K562 (cell line): ENCODE measurements at regions not wholly inside any gene's neighbourhood (a gene's known extent, or its start where the extent isn't known, plus 50 kb on each side); places are given as distances from the start of the nearest gene placed in this dataset.

Experiments
- ATAC-seq: fragments of 200-7000 bp; cut with Tn5 transposase; 3 replicates; pipeline ENCODE4 v1.9.1; 2020; ENCODE audit warnings: moderate library complexity
- BruUV-seq: library from RNA; stranded (reverse); fragments of 400-500 nt; replicated peaks from 2 replicates; lab custom pipeline; 2021; lab: Mats Ljungman, UMichigan
- CTCF ChIA-PET: fragments of 300-600 bp; formaldehyde crosslinking; extraction: SDS; loops from one replicate; lab custom pipeline; 2021; ENCODE audit warnings: low intra/inter-chr PET ratio; lab: Yijun Ruan, JAX
- POLR2A ChIA-PET: fragments of 300-600, 350-650 bp; sonication (Branson Sonifier 250); formaldehyde crosslinking; extraction: SDS; loops from one replicate; lab custom pipeline; 2021; ENCODE audit warnings: antibody characterized with exemption, inconsistent platforms; lab: Yijun Ruan, JAX
- DNase-seq, 4 experiments: peaks; one replicate each; pipeline versions ENCODE4 v3.0.0 to v3.0.0-alpha.2; 2011 to 2018; ENCODE audit warnings: low spot score in 3 of 4, mixed read lengths in 3 of 4; ENCODE audit errors: extremely low read depth in 1 of 4
- FAIRE-seq: peaks from 2 replicates; lab custom pipeline; 2011; peaks lifted over from hg19 to GRCh38; lab: Jason Lieb, UNC
- H2AFZ ChIP-seq: 2 replicates; pipeline ENCODE4 v1.6.0; 2011; ENCODE audit warnings: low read depth, low read length, control low read depth, inconsistent platforms
- H3K27ac ChIP-seq: fragments of 200-600 bp; 3 replicates; pipeline ENCODE4 v1.8.0; 2011; ENCODE audit warnings: low read depth, mild to moderate bottlenecking, control low read depth, inconsistent platforms, low read length, moderate library complexity, mixed read lengths; ENCODE audit errors: extremely low read depth
- H3K27me3 ChIP-seq, 2 experiments: fragments of 300-600 bp in 1 of 2; 2 replicates in 1 of 2; 3 replicates in 1 of 2; pipeline versions ENCODE4 v1.6.0 to v1.8.0; 2011; ENCODE audit warnings: inconsistent platforms in 2 of 2, low read length in 2 of 2, mild to moderate bottlenecking in 1 of 2, mixed read lengths in 1 of 2, moderate library complexity in 1 of 2; ENCODE audit not compliant: control insufficient read depth in 2 of 2, insufficient read depth in 2 of 2
- H3K36me3 ChIP-seq: fragments of 300-600 bp; 3 replicates; pipeline ENCODE4 v1.8.0; 2011; ENCODE audit warnings: mild to moderate bottlenecking, low read length, inconsistent platforms; ENCODE audit not compliant: control insufficient read depth, insufficient read depth
- H3K4me1 ChIP-seq, 2 experiments: fragments of 200-600 bp in 1 of 2; replicated peaks in 1 of 2; 2 replicates in 1 of 2; 3 replicates in 1 of 2; pipeline versions ENCODE4 v1.5.1 to v1.8.0; 2011; ENCODE audit warnings: inconsistent platforms in 2 of 2, low read length in 2 of 2, mild to moderate bottlenecking in 1 of 2, mixed read lengths in 1 of 2, moderate library complexity in 1 of 2; ENCODE audit not compliant: control insufficient read depth in 2 of 2, insufficient read depth in 2 of 2
- H3K4me2 ChIP-seq: 2 replicates; pipeline ENCODE4 v1.6.1; 2011; ENCODE audit warnings: low read length, control low read depth, inconsistent platforms, mixed read lengths; ENCODE audit not compliant: insufficient read depth
- H3K4me3 ChIP-seq: fragments of 200-600 bp; sonication (generic), shearing (Covaris generic); 2 replicates; pipeline ENCODE4 v1.5.1; 2016; ENCODE audit warnings: control low read depth, inconsistent platforms
- H3K79me2 ChIP-seq: fragments of 200-600 bp; 3 replicates; pipeline ENCODE4 v1.8.0; 2011; ENCODE audit warnings: low read length, inconsistent platforms; ENCODE audit not compliant: control insufficient read depth, insufficient read depth
- H3K9ac ChIP-seq, 2 experiments: 2 replicates each; pipeline versions ENCODE4 v1.6.0 to v1.6.1; 2011; ENCODE audit warnings: low read depth in 2 of 2, low read length in 2 of 2, control low read depth in 1 of 2, inconsistent platforms in 1 of 2, mild to moderate bottlenecking in 1 of 2, mixed read lengths in 1 of 2; ENCODE audit not compliant: insufficient read depth in 1 of 2
- H3K9me1 ChIP-seq: one replicate; pipeline ENCODE4 v1.6.0; 2011; ENCODE audit warnings: inconsistent platforms, mild to moderate bottlenecking, low read length, moderate library complexity; ENCODE audit not compliant: control insufficient read depth, insufficient read depth
- H3K9me3 ChIP-seq: replicated peaks from 2 replicates; pipeline ENCODE4 v1.5.1; 2011; ENCODE audit warnings: low read depth, low read length, inconsistent platforms; ENCODE audit not compliant: control insufficient read depth, insufficient read depth
- H4K20me1 ChIP-seq: replicated peaks from 2 replicates; pipeline ENCODE4 v1.6.1; 2011; ENCODE audit warnings: low read length, inconsistent platforms, mixed read lengths; ENCODE audit not compliant: control insufficient read depth, insufficient read depth
- CREB3L1 ChIP-seq: fragments of 450-650 bp; IDR thresholded peaks from 2 replicates; pipeline ENCODE4 v1.6.1; 2014; ENCODE audit warnings: low read depth, mild to moderate bottlenecking, moderate library complexity, borderline replicate concordance
- CXXC5 ChIP-seq: fragments of 250-450 bp; sonication (Bioruptor Pico); IDR thresholded peaks from 2 replicates; pipeline ENCODE4 v1.8.0; 2022; ENCODE audit warnings: inconsistent platforms, mild to moderate bottlenecking, moderate library complexity
- EGR1 ChIP-seq: fragments of 450-650 bp; conservative IDR thresholded peaks from 2 replicates; pipeline ENCODE4 v1.6.1; 2017; ENCODE audit warnings: mild to moderate bottlenecking
- MTA1 ChIP-seq: fragments of 450-650 bp; IDR thresholded peaks from 2 replicates; pipeline ENCODE4 v1.6.1; 2017; ENCODE audit warnings: borderline replicate concordance
- ZNF449 ChIP-seq: fragments of 250-450 bp; sonication (Bioruptor Pico); IDR thresholded peaks from 2 replicates; pipeline ENCODE4 v1.8.0; 2022; ENCODE audit warnings: moderate library complexity, mild to moderate bottlenecking, inconsistent platforms
- ZSCAN29 ChIP-seq: fragments of 450-650 bp; IDR thresholded peaks from 2 replicates; pipeline ENCODE4 v1.6.1; 2017
- WGBS: fragments of 100-300 bp; shearing (Covaris generic); methylation state at CpG from one replicate; pipeline ENCODE4 v1.1.6; 2016; ENCODE audit warnings: low coverage, mixed read lengths; ENCODE audit not compliant: insufficient coverage; ENCODE audit errors: missing lambda C conversion rate; 5-methylcytosine and 5-hydroxymethylcytosine counted together
- in situ Hi-C: fragments of 300-500 bp; cut with MboI; formaldehyde crosslinking; loops from 4 replicates; pipeline ENCODE4 v1.15.0; 2018; ENCODE audit warnings: inconsistent platforms, mixed read lengths
- intact Hi-C: fragments of 100-400 bp; cut with micrococcal nuclease; formaldehyde crosslinking; loops from 2 replicates; pipeline ENCODE4 v1.14.2; 2022
- TF ChIP-seq, protein P1 (sequence below): fragments of 250-450 bp; sonication (Bioruptor Pico); IDR thresholded peaks from 2 replicates; pipeline ENCODE4 v1.4.0; 2020; ENCODE audit warnings: borderline replicate concordance
- TF ChIP-seq, protein P2 (sequence below), 2 experiments: fragments of 450-650 bp in 1 of 2; sonication (generic) in 1 of 2; formaldehyde crosslinking in 1 of 2; IDR thresholded peaks in 1 of 2; conservative IDR thresholded peaks in 1 of 2; 2 replicates each; pipeline versions ENCODE4 v1.6.1 to v1.8.1; 2016 to 2023; ENCODE audit warnings: mild to moderate bottlenecking in 2 of 2, moderate library complexity in 2 of 2, inconsistent platforms in 1 of 2, missing genetic modification reagents in 1 of 2
- TF ChIP-seq, protein P3 (sequence below): sonication (generic); formaldehyde crosslinking; IDR thresholded peaks from 2 replicates; pipeline ENCODE4 v1.8.1; 2023; ENCODE audit warnings: mild to moderate bottlenecking, missing genetic modification reagents, moderate library complexity
- TF ChIP-seq, protein P4 (sequence below): sonication (generic); formaldehyde crosslinking; IDR thresholded peaks from 2 replicates; pipeline ENCODE4 v1.8.0; 2022; ENCODE audit warnings: missing genetic modification reagents, mild to moderate bottlenecking, moderate library complexity, borderline replicate concordance
- TF ChIP-seq, protein P5 (sequence below): fragments of 250-450 bp; sonication (Bioruptor Pico); IDR thresholded peaks from 2 replicates; pipeline ENCODE4 v1.6.1; 2021; ENCODE audit warnings: mild to moderate bottlenecking

DNA sequence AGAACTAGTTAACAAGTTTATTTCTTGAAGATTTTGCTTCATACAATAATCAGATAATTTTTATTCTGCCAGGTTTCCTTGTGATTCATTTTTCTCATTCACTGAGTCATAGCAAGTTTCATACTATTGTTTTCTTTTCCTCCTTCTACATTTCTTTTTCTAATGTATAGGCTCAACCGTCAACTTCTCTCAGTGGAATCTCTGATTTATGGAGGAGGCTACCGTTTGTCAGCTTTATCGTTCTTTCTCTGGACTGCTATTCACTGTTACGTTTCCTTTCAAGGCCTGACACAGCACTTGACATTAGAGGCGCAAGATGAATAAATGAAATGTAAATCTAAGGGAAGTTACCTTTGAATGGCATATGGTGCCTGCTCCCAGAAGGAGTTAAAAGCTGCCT, 284.3 kb upstream of the NR5A2 start:
- no peaks in the 10 kb centered on the region for H3K9me3 ChIP-seq
- no peak overlapping the region for H3K9ac ChIP-seq
- POLR2A ChIA-PET = no interaction called here
- TF ChIP-seq, protein P1, sequence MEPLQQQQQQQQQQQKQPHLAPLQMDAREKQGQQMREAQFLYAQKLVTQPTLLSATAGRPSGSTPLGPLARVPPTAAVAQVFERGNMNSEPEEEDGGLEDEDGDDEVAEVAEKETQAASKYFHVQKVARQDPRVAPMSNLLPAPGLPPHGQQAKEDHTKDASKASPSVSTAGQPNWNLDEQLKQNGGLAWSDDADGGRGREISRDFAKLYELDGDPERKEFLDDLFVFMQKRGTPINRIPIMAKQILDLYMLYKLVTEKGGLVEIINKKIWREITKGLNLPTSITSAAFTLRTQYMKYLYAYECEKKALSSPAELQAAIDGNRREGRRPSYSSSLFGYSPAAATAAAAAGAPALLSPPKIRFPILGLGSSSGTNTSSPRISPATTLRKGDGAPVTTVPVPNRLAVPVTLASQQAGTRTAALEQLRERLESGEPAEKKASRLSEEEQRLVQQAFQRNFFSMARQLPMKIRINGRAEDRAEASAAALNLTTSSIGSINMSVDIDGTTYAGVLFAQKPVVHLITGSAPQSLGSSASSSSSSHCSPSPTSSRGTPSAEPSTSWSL (CRISPR knock-in tag) = no peak
- TF ChIP-seq, protein P2, sequence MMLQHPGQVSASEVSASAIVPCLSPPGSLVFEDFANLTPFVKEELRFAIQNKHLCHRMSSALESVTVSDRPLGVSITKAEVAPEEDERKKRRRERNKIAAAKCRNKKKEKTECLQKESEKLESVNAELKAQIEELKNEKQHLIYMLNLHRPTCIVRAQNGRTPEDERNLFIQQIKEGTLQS (IDR thresholded peaks at IDR 0.05) = no peak
- TF ChIP-seq, protein P2 (CRISPR knock-in tag; conservative IDR thresholded peaks at IDR 0.05) = no peak
- TF ChIP-seq, protein P3, sequence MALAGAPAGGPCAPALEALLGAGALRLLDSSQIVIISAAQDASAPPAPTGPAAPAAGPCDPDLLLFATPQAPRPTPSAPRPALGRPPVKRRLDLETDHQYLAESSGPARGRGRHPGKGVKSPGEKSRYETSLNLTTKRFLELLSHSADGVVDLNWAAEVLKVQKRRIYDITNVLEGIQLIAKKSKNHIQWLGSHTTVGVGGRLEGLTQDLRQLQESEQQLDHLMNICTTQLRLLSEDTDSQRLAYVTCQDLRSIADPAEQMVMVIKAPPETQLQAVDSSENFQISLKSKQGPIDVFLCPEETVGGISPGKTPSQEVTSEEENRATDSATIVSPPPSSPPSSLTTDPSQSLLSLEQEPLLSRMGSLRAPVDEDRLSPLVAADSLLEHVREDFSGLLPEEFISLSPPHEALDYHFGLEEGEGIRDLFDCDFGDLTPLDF (CRISPR knock-in tag) = no peak
- TF ChIP-seq, protein P4, sequence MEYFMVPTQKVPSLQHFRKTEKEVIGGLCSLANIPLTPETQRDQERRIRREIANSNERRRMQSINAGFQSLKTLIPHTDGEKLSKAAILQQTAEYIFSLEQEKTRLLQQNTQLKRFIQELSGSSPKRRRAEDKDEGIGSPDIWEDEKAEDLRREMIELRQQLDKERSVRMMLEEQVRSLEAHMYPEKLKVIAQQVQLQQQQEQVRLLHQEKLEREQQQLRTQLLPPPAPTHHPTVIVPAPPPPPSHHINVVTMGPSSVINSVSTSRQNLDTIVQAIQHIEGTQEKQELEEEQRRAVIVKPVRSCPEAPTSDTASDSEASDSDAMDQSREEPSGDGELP (CRISPR knock-in tag) = no peak
- TF ChIP-seq, protein P5, sequence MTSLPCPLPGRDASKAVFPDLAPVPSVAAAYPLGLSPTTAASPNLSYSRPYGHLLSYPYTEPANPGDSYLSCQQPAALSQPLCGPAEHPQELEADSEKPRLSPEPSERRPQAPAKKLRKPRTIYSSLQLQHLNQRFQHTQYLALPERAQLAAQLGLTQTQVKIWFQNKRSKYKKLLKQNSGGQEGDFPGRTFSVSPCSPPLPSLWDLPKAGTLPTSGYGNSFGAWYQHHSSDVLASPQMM (CRISPR knock-in tag) = no peak
- TF ChIP-seq MTA1 (no peak), ZSCAN29 (no peak), ZNF449 (no peak), EGR1 (no peak), CXXC5 (no peak), CREB3L1 (no peak)
- DNase-seq = no peak
- H2AFZ ChIP-seq = no peak overlapping the region
- no peaks in the 10 kb centered on the region for H3K36me3 ChIP-seq
- no peak for ATAC-seq
- H3K27me3 ChIP-seq = no peaks in the 10 kb centered on the region
- H3K4me2 ChIP-seq = no peak overlapping the region
- no peaks in the 10 kb centered on the region for H3K4me1 ChIP-seq
- in situ Hi-C loops (no loop called here), intact Hi-C loops (no loop called here)
- no TSS peak for BruUV-seq
- H3K79me2 ChIP-seq = no peaks in the 10 kb centered on the region
- H3K4me3 ChIP-seq = no peak overlapping the region
- H4K20me1 ChIP-seq = no peaks in the 10 kb centered on the region
- CTCF ChIA-PET = no interaction called here
- no peak overlapping the region for H3K27ac ChIP-seq
- no peaks in the 10 kb centered on the region for H3K9me1 ChIP-seq
- under 1% methylated on average over 5 of the region's 5 CpGs for WGBS
- FAIRE-seq = no peak
